ENCODE measurements at regions not wholly inside any gene's neighbourhood (a gene's known extent, or its start where the extent isn't known, plus 50 kb on each side); places are given as distances from the start of the nearest gene placed in this dataset.

GRCh38 chr20:48222595-48223180 is 437.4 kb upstream of the SULF2 start:
- TF ChIP-seq CTCF (IDR thresholded peaks at IDR 0.05; ENCODE audit: low read depth, low read length): no peak
- no peak for TF ChIP-seq POLR2A (IDR thresholded peaks at IDR 0.05; ENCODE audit: extremely low read depth, insufficient read length)
- TF ChIP-seq MYC (IDR thresholded peaks at IDR 0.05; ENCODE audit: low read depth, low read length): no peak
- no peak for TF ChIP-seq MAX (IDR thresholded peaks at IDR 0.05; ENCODE audit: low read depth, low read length)
